Thyroid gland (tissue), 4 donors: ENCODE measurements at regions not wholly inside any gene's neighbourhood (a gene's known extent, or its start where the extent isn't known, plus 50 kb on each side); places are given as distances from the start of the nearest gene placed in this dataset.

Experiments
- DNase-seq, 2 donors: peaks; one replicate each; pipeline ENCODE4 v3.0.0-alpha.2; 2019
- H3K27ac ChIP-seq, 3 donors: fragments of 200-600 bp; sonication (generic); 1 replicate in 2 of 3; 2 replicates in 1 of 3; pipeline ENCODE4 v1.5.1; 2016 to 2019; ENCODE audit warnings: mild to moderate bottlenecking in 1 of 3, moderate library complexity in 1 of 3
- H3K27me3 ChIP-seq: fragments of 200-600 bp; sonication (generic); one replicate; pipeline ENCODE4 v1.5.1; 2019
- H3K36me3 ChIP-seq, 2 donors: fragments of 200-600 bp; sonication (generic); one replicate each; pipeline ENCODE4 v1.5.1; 2016 to 2019
- H3K4me1 ChIP-seq, 2 donors: fragments of 200-600 bp; sonication (generic); one replicate each; pipeline ENCODE4 v1.5.1; 2017 to 2019
- H3K4me3 ChIP-seq, 3 donors: fragments of 200-600 bp; sonication (generic); replicated peaks in 1 of 3; 1 replicate in 2 of 3; 2 replicates in 1 of 3; pipeline ENCODE4 v1.5.1; 2016; ENCODE audit warnings: mild to moderate bottlenecking in 1 of 3
- H3K9me3 ChIP-seq: fragments of 200-600 bp; sonication (generic); one replicate; pipeline ENCODE4 v1.5.1; 2017
- CTCF ChIP-seq, 6 experiments: fragments of 200-600 bp in 3 of 6; fragments of 450-650 bp in 3 of 6; sonication (generic) in 3 of 6; IDR thresholded peaks; one replicate each; pipeline ENCODE4 v1.5.1; 2016 to 2019; ENCODE audit warnings: antibody characterized with exemption in 6 of 6, mild to moderate bottlenecking in 2 of 6, inconsistent platforms in 1 of 6, moderate library complexity in 1 of 6
- POLR2A ChIP-seq, 2 donors: fragments of 450-650 bp; IDR thresholded peaks; one replicate each; pipeline ENCODE4 v1.6.1; 2017; ENCODE audit warnings: antibody characterized with exemption in 2 of 2, mild to moderate bottlenecking in 2 of 2, moderate library complexity in 1 of 2
- WGBS, 2 donors: methylation state at CpG; one replicate each; pipeline ENCODE4 v1.1.5; 2017; 5-methylcytosine and 5-hydroxymethylcytosine counted together
- intact Hi-C: fragments of 100-400 bp; cut with DNase I; formaldehyde crosslinking; loops from one replicate; pipeline ENCODE4 v1.15.1; 2023

- no peak for TF ChIP-seq CTCF (IDR thresholded peaks at IDR 0.05)
- peak in 1 of 2 donors; percentile 74 for TF ChIP-seq POLR2A (IDR thresholded peaks at IDR 0.05)
Observed at GRCh38 chr4:140238351-140239056, 84.5 kb upstream of the MAML3 start.

GRCh38 chr4:140237616-140238350, 83.8 kb upstream of the MAML3 start:
- Histone ChIP-seq H3K36me3 (no peaks in the 10 kb centered on the region), H3K4me1 (peaks cover 29 to 33% of the 10 kb centered on the region in 2 donors), H3K27ac (peak overlapping the region; percentile 87 to 98 (median 96)), H3K4me3 (peak overlapping the region in 1 of 3 donors; percentile 1), H3K27me3 (no peaks in the 10 kb centered on the region), H3K9me3 (no peaks in the 10 kb centered on the region)
- intact Hi-C loops, result no loop called here
- 11 to 13% methylated on average over 14 to 16 of the region's 16 CpGs for WGBS, 2 donors
- DNase-seq, result peak; percentile 73 to 79
- TF ChIP-seq POLR2A (IDR thresholded peaks at IDR 0.05) (peak in 1 of 2 donors; percentile 41), CTCF (IDR thresholded peaks at IDR 0.05) (no peak)

More at GRCh38 chr4:140238351-140239056, 84.5 kb upstream of the MAML3 start:
- H3K27me3 ChIP-seq, result no peaks in the 10 kb centered on the region
- no peak overlapping the region for H3K4me3 ChIP-seq
- WGBS, 2 donors, result 30 to 31% methylated on average over 11 to 12 of the region's 13 CpGs
- H3K9me3 ChIP-seq, result no peaks in the 10 kb centered on the region
- DNase-seq, result peak; percentile 97 to 99
- H3K4me1 ChIP-seq, result peaks cover 30 to 40% of the 10 kb centered on the region in 2 donors
- H3K27ac ChIP-seq, result peak overlapping the region; percentile 87 to 98 (median 96)
- intact Hi-C loops, result no loop called here
- no peaks in the 10 kb centered on the region for H3K36me3 ChIP-seq

- intact Hi-C loops, result no loop called here
- Histone ChIP-seq H3K27me3 (no peaks in the 10 kb centered on the region), H3K9me3 (no peaks in the 10 kb centered on the region), H3K4me1 (peaks cover 29 to 31% of the 10 kb centered on the region in 2 donors), H3K4me3 (no peak overlapping the region), H3K27ac (peak overlapping the region; percentile 87 to 98 (median 96)), H3K36me3 (no peaks in the 10 kb centered on the region)
- 75 to 77% methylated on average over 9 of the region's 9 CpGs for WGBS, 2 donors
- no peak for DNase-seq
- no peak for TF ChIP-seq CTCF (IDR thresholded peaks at IDR 0.05)
- TF ChIP-seq POLR2A (IDR thresholded peaks at IDR 0.05), result no peak
Observed at GRCh38 chr4:140236654-140237169, 82.7 kb upstream of the MAML3 start.

GRCh38 chr4:140234697-140235060, 80.7 kb upstream of the MAML3 start:
- no peaks in the 10 kb centered on the region for H3K9me3 ChIP-seq
- H3K27me3 ChIP-seq, result no peaks in the 10 kb centered on the region
- WGBS, 2 donors, result 94 to 95% methylated on average over 3 of the region's 3 CpGs
- TF ChIP-seq POLR2A (IDR thresholded peaks at IDR 0.05), result no peak
- peaks cover 25 to 28% of the 10 kb centered on the region in 2 donors for H3K4me1 ChIP-seq
- intact Hi-C loops, result no loop called here
- DNase-seq, result no peak
- no peak overlapping the region for H3K4me3 ChIP-seq
- H3K36me3 ChIP-seq, result no peaks in the 10 kb centered on the region
- H3K27ac ChIP-seq, result no peak overlapping the region

- intact Hi-C loops, result no loop called here
- no peak for TF ChIP-seq POLR2A (IDR thresholded peaks at IDR 0.05)
- TF ChIP-seq CTCF (IDR thresholded peaks at IDR 0.05), result no peak
- no peaks in the 10 kb centered on the region for H3K27me3 ChIP-seq
- H3K27ac ChIP-seq, result no peak overlapping the region
- H3K36me3 ChIP-seq, result no peaks in the 10 kb centered on the region
- H3K9me3 ChIP-seq, result no peaks in the 10 kb centered on the region
- 85 to 95% methylated on average over 6 of the region's 6 CpGs for WGBS, 2 donors
- H3K4me1 ChIP-seq, result peaks cover 21 to 25% of the 10 kb centered on the region in 2 donors
- no peak for DNase-seq
- no peak overlapping the region for H3K4me3 ChIP-seq
Observed at GRCh38 chr4:140233791-140234696, 80.1 kb upstream of the MAML3 start.
